Tibial nerve (tissue), 4 donors: ENCODE measurements at regions not wholly inside any gene's neighbourhood (a gene's known extent, or its start where the extent isn't known, plus 50 kb on each side); places are given as distances from the start of the nearest gene placed in this dataset.

Source experiments
- EP300 ChIP-seq, 2 donors: sonication (generic); formaldehyde crosslinking; IDR thresholded peaks; one replicate each; pipeline ENCODE4 v1.6.1; 2017; ENCODE audit warnings: antibody characterized with exemption in 2 of 2, mild to moderate bottlenecking in 1 of 2
- POLR2A ChIP-seq, 2 donors: fragments of 450-650 bp; IDR thresholded peaks; one replicate each; pipeline ENCODE4 v1.6.1; 2017; ENCODE audit warnings: antibody characterized with exemption in 2 of 2, mild to moderate bottlenecking in 2 of 2, moderate library complexity in 2 of 2
- TF ChIP-seq, protein P1 (sequence below), 5 experiments: fragments of 200-600 bp in 3 of 5; fragments of 450-650 bp in 2 of 5; sonication (generic) in 3 of 5; IDR thresholded peaks; one replicate each; pipeline ENCODE4 v1.5.1; 2016 to 2019; ENCODE audit warnings: antibody characterized with exemption in 5 of 5, mild to moderate bottlenecking in 3 of 5, moderate library complexity in 2 of 5

DNA sequence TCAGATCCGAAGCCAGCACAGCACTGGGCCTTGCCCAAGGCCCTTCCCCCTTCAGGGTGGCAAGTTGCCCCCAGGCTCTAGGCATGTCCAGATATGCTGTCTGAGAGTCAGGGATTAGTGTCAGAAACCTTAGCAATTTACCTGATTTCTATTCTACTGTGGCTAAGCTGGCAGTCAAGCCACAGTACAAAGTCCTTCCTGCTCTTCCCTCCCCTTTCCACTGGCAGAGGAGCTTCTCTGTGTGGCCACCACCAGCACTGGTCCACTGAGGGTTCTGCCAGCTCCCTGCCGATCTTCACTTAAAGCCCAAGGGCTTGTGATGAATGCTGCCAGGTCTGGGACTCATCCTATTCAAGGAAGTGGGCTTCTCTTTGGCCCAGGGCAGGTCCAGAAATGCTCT lies 324.5 kb upstream of the RPS6KA3 start:
- TF ChIP-seq, protein P1, sequence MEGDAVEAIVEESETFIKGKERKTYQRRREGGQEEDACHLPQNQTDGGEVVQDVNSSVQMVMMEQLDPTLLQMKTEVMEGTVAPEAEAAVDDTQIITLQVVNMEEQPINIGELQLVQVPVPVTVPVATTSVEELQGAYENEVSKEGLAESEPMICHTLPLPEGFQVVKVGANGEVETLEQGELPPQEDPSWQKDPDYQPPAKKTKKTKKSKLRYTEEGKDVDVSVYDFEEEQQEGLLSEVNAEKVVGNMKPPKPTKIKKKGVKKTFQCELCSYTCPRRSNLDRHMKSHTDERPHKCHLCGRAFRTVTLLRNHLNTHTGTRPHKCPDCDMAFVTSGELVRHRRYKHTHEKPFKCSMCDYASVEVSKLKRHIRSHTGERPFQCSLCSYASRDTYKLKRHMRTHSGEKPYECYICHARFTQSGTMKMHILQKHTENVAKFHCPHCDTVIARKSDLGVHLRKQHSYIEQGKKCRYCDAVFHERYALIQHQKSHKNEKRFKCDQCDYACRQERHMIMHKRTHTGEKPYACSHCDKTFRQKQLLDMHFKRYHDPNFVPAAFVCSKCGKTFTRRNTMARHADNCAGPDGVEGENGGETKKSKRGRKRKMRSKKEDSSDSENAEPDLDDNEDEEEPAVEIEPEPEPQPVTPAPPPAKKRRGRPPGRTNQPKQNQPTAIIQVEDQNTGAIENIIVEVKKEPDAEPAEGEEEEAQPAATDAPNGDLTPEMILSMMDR (IDR thresholded peaks at IDR 0.05): no peak
- TF ChIP-seq POLR2A (IDR thresholded peaks at IDR 0.05): no peak
- TF ChIP-seq EP300 (IDR thresholded peaks at IDR 0.05): no peak
